ENCODE measurements at regions not wholly inside any gene's neighbourhood (a gene's known extent, or its start where the extent isn't known, plus 50 kb on each side); places are given as distances from the start of the nearest gene placed in this dataset.

GRCh38 chr1:60763741-60764140 is 318.6 kb upstream of the NFIA start:
- TF ChIP-seq CTCF (IDR thresholded peaks at IDR 0.05; ENCODE audit: low read depth, low read length) = no peak
- no peak for DNase-seq (ENCODE audit: low read depth, low spot score)
- no peaks in the 10 kb centered on the region for H3K27me3 ChIP-seq (ENCODE audit: control insufficient read depth, insufficient read depth, low read length)
- no peak overlapping the region for H3K4me3 ChIP-seq (ENCODE audit: low read depth, low read length)
- no peak overlapping the region for H3K27ac ChIP-seq (ENCODE audit: low read depth, low read length)
- no peaks in the 10 kb centered on the region for H3K9me3 ChIP-seq (ENCODE audit: control insufficient read depth, insufficient read depth, low read length)
- POLR2A ChIA-PET = no interaction called here
- CTCF ChIA-PET = interaction anchor here (3.3 kb wide), 1 partner anchor 793 kb away, joined by 19 read pairs; no protein-coding TSS in a partner anchor

GRCh38 chr1:60762911-60763310 is 319.4 kb upstream of the NFIA start:
- Histone ChIP-seq H3K27me3 (ENCODE audit: control insufficient read depth, insufficient read depth, low read length) (no peaks in the 10 kb centered on the region), H3K4me3 (ENCODE audit: low read depth, low read length) (no peak overlapping the region), H3K9me3 (ENCODE audit: control insufficient read depth, insufficient read depth, low read length) (no peaks in the 10 kb centered on the region), H3K27ac (ENCODE audit: low read depth, low read length) (no peak overlapping the region)
- CTCF ChIA-PET = interaction anchor here (3.3 kb wide), 1 partner anchor 792 kb away, joined by 19 read pairs; no protein-coding TSS in a partner anchor
- POLR2A ChIA-PET = no interaction called here
- no peak for DNase-seq (ENCODE audit: low read depth, low spot score)
- TF ChIP-seq CTCF (IDR thresholded peaks at IDR 0.05; ENCODE audit: low read depth, low read length) = no peak

GRCh38 chr1:60762176-60762575 is 320.2 kb upstream of the NFIA start:
- no peaks in the 10 kb centered on the region for H3K27me3 ChIP-seq (ENCODE audit: control insufficient read depth, insufficient read depth, low read length)
- no peak overlapping the region for H3K4me3 ChIP-seq (ENCODE audit: low read depth, low read length)
- no peak for TF ChIP-seq CTCF (IDR thresholded peaks at IDR 0.05; ENCODE audit: low read depth, low read length)
- H3K27ac ChIP-seq (ENCODE audit: low read depth, low read length) = no peak overlapping the region
- no peaks in the 10 kb centered on the region for H3K9me3 ChIP-seq (ENCODE audit: control insufficient read depth, insufficient read depth, low read length)
- no peak for DNase-seq (ENCODE audit: low read depth, low spot score)
- ChIA-PET POLR2A (no interaction called here), CTCF (no interaction called here)

GRCh38 chr1:60759291-60759690 is 323.1 kb upstream of the NFIA start:
- no peaks in the 10 kb centered on the region for H3K9me3 ChIP-seq (ENCODE audit: control insufficient read depth, insufficient read depth, low read length)
- H3K4me3 ChIP-seq (ENCODE audit: low read depth, low read length) = no peak overlapping the region
- DNase-seq (ENCODE audit: low read depth, low spot score) = no peak
- TF ChIP-seq CTCF (IDR thresholded peaks at IDR 0.05; ENCODE audit: low read depth, low read length) = no peak
- H3K27me3 ChIP-seq (ENCODE audit: control insufficient read depth, insufficient read depth, low read length) = no peaks in the 10 kb centered on the region
- H3K27ac ChIP-seq (ENCODE audit: low read depth, low read length) = no peak overlapping the region
- POLR2A ChIA-PET = no interaction called here
- CTCF ChIA-PET = no interaction called here

GRCh38 chr1:60757485-60757884 is 324.9 kb upstream of the NFIA start:
- H3K27me3 ChIP-seq (ENCODE audit: control insufficient read depth, insufficient read depth, low read length) = no peaks in the 10 kb centered on the region
- no peak overlapping the region for H3K4me3 ChIP-seq (ENCODE audit: low read depth, low read length)
- TF ChIP-seq CTCF (IDR thresholded peaks at IDR 0.05; ENCODE audit: low read depth, low read length) = no peak
- no peak overlapping the region for H3K27ac ChIP-seq (ENCODE audit: low read depth, low read length)
- no peak for DNase-seq (ENCODE audit: low read depth, low spot score)
- no peaks in the 10 kb centered on the region for H3K9me3 ChIP-seq (ENCODE audit: control insufficient read depth, insufficient read depth, low read length)
- CTCF ChIA-PET = no interaction called here
- POLR2A ChIA-PET = no interaction called here
